Fibroblast of lung (primary cell): ENCODE measurements at regions not wholly inside any gene's neighbourhood (a gene's known extent, or its start where the extent isn't known, plus 50 kb on each side); places are given as distances from the start of the nearest gene placed in this dataset.

Experiments used
- DNase-seq, 2 donors: peaks; one replicate each; pipeline versions ENCODE4 v3.0.0 to v3.0.0-alpha.2; 2010; ENCODE audit warnings: low read depth in 2 of 2
- H2AFZ ChIP-seq: 2 replicates; pipeline ENCODE4 v1.5.1; 2012; ENCODE audit warnings: low read length, control low read depth, inconsistent platforms
- H3K27ac ChIP-seq: 2 replicates; pipeline ENCODE4 v1.5.1; 2011; ENCODE audit warnings: low read length, control low read depth; ENCODE audit not compliant: insufficient read depth
- H3K27me3 ChIP-seq: 2 replicates; pipeline ENCODE4 v1.5.1; 2011; ENCODE audit warnings: mild to moderate bottlenecking, low read length; ENCODE audit not compliant: control insufficient read depth, insufficient read depth
- H3K36me3 ChIP-seq: 2 replicates; pipeline ENCODE4 v1.5.1; 2011; ENCODE audit warnings: low read length; ENCODE audit not compliant: control insufficient read depth, insufficient read depth
- H3K4me1 ChIP-seq: 2 replicates; pipeline ENCODE4 v1.5.1; 2011; ENCODE audit warnings: low read length; ENCODE audit not compliant: control insufficient read depth, insufficient read depth; ENCODE audit errors: extremely low read depth
- H3K4me2 ChIP-seq: 2 replicates; pipeline ENCODE4 v1.5.1; 2011; ENCODE audit warnings: low read length, control low read depth; ENCODE audit not compliant: insufficient read depth; ENCODE audit errors: extremely low read depth
- H3K4me3 ChIP-seq, 4 experiments: fragments of 200-600 bp in 1 of 4; sonication (generic) in 1 of 4; replicated peaks in 1 of 4; 2 replicates each; pipeline ENCODE4 v1.5.1; 2011 to 2016; ENCODE audit warnings: low read length in 4 of 4, low read depth in 3 of 4, mild to moderate bottlenecking in 3 of 4, control low read depth in 2 of 4, inconsistent platforms in 1 of 4, mixed read lengths in 1 of 4; ENCODE audit not compliant: insufficient read depth in 1 of 4; ENCODE audit errors: control extremely low read depth in 1 of 4
- H3K79me2 ChIP-seq: 2 replicates; pipeline ENCODE4 v1.5.1; 2012; ENCODE audit warnings: mild to moderate bottlenecking, low read length, inconsistent platforms; ENCODE audit not compliant: control insufficient read depth, insufficient read depth
- H3K9ac ChIP-seq: 2 replicates; pipeline ENCODE4 v1.5.1; 2011; ENCODE audit warnings: mild to moderate bottlenecking, low read length, control low read depth; ENCODE audit not compliant: insufficient read depth
- H3K9me3 ChIP-seq: 2 replicates; pipeline ENCODE4 v1.5.1; 2012; ENCODE audit warnings: low read depth, low read length; ENCODE audit not compliant: control insufficient read depth, insufficient read depth
- H4K20me1 ChIP-seq: 2 replicates; pipeline ENCODE4 v1.5.1; 2011; ENCODE audit warnings: low read length; ENCODE audit not compliant: control insufficient read depth, insufficient read depth; ENCODE audit errors: extremely low read depth
- EZH2 ChIP-seq: IDR thresholded peaks from 2 replicates; pipeline ENCODE4 v1.5.1; 2012; ENCODE audit warnings: low read length, control low read depth, mild to moderate bottlenecking; ENCODE audit errors: missing control alignments
- TF ChIP-seq, protein P1 (sequence below), 2 donors: IDR thresholded peaks in 1 of 2; conservative IDR thresholded peaks in 1 of 2; 1 replicate in 1 of 2; 2 replicates in 1 of 2; pipeline ENCODE4 v1.5.1; 2011 to 2012; ENCODE audit warnings: low read length in 2 of 2, control low read depth in 1 of 2, inconsistent platforms in 1 of 2, low read depth in 1 of 2, mild to moderate bottlenecking in 1 of 2

DNA sequence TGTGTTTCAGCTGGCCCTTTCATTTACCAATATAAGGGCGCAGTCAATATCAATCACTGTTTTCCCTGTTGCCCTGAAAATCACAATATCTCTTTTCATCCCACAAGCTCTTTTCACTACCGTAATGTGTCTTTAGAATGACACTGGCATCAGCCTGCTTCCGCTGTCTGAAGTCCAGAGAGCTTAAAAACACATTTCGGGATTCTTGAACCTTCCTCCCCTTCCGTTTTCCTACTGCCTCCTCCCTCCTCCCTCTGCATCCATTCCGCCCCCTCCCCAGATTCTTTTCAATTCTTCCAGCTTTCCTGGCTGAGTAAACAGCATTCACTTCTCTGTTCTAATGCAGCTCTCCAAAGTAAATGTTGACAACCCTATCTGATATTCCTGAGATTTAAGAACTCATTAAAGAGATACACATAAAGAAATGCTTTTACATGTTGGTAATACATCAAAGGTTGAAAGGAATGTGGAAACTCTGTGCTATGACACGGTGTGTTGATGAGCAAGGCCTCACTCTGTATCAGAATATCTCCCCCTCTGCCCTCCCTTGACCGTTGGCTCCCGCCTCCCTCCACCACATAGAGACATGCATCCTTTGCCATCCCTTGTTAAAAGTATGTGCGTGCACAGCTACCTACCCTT lies 83.5 kb upstream of the SPRY1 start:
- Histone ChIP-seq H3K27me3 (no peaks in the 10 kb centered on the region), H3K4me3 (no peak overlapping the region), H3K79me2 (no peaks in the 10 kb centered on the region), H3K9ac (no peak overlapping the region), H3K4me2 (no peak overlapping the region), H3K9me3 (no peaks in the 10 kb centered on the region), H2AFZ (no peak overlapping the region), H3K27ac (no peak overlapping the region), H4K20me1 (no peaks in the 10 kb centered on the region), H3K36me3 (no peaks in the 10 kb centered on the region), H3K4me1 (no peaks in the 10 kb centered on the region)
- DNase-seq, result no peak
- TF ChIP-seq, protein P1, sequence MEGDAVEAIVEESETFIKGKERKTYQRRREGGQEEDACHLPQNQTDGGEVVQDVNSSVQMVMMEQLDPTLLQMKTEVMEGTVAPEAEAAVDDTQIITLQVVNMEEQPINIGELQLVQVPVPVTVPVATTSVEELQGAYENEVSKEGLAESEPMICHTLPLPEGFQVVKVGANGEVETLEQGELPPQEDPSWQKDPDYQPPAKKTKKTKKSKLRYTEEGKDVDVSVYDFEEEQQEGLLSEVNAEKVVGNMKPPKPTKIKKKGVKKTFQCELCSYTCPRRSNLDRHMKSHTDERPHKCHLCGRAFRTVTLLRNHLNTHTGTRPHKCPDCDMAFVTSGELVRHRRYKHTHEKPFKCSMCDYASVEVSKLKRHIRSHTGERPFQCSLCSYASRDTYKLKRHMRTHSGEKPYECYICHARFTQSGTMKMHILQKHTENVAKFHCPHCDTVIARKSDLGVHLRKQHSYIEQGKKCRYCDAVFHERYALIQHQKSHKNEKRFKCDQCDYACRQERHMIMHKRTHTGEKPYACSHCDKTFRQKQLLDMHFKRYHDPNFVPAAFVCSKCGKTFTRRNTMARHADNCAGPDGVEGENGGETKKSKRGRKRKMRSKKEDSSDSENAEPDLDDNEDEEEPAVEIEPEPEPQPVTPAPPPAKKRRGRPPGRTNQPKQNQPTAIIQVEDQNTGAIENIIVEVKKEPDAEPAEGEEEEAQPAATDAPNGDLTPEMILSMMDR (conservative IDR thresholded peaks at IDR 0.05 in 1 of 2, IDR thresholded peaks at IDR 0.05 in 1 of 2; ENCODE audit: low read depth in 1 of 2, low read length in 2 of 2), result no peak
- no peak for TF ChIP-seq EZH2

DNA sequence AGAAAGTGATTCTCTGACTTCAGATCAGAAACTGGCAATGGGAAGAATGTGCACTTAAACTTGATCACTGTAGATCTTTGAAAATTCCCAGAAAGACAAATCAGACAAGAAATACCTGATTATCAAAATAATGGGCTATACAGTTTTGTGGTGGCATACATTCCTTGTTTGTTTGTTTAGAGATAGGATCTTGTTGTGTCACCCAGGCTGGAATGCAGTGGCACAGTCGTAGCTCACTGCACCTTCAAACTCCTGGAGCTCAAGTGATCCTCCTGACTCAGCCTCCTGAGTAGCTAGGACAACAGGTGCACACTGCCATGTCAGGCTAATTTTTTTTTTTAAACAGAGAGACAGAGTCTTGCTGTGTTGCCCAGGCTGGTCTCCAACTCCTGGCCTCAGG lies 81.0 kb upstream of the SPRY1 start:
- DNase-seq, result no peak
- no peaks in the 10 kb centered on the region for H4K20me1 ChIP-seq
- H2AFZ ChIP-seq, result no peak overlapping the region
- no peaks in the 10 kb centered on the region for H3K9me3 ChIP-seq
- no peaks in the 10 kb centered on the region for H3K27me3 ChIP-seq
- H3K27ac ChIP-seq, result no peak overlapping the region
- H3K4me3 ChIP-seq, result no peak overlapping the region
- no peaks in the 10 kb centered on the region for H3K79me2 ChIP-seq
- H3K4me1 ChIP-seq, result no peaks in the 10 kb centered on the region
- H3K36me3 ChIP-seq, result no peaks in the 10 kb centered on the region
- no peak overlapping the region for H3K4me2 ChIP-seq
- no peak overlapping the region for H3K9ac ChIP-seq
- TF ChIP-seq EZH2, result no peak
- TF ChIP-seq, protein P1 (conservative IDR thresholded peaks at IDR 0.05 in 1 of 2, IDR thresholded peaks at IDR 0.05 in 1 of 2; ENCODE audit: low read depth in 1 of 2, low read length in 2 of 2), result no peak

DNA sequence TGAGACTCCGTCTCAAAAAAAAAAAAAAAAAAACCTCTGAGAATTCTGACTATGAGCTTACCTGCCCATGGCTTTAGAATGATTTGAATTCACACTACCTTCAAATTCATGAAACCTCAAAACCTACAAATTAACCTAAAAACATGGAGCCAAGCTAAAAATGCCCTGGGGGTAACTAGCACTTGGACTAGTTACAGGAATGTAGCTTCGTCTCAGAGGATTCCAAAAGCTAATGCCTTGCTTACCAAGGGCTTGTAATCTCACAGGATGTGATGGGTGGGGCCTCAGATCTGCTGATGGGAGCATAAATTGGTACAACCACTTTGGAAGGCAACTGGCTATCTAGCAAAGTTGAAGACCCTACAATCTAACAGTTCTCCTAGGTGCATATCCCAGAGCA lies 79.4 kb upstream of the SPRY1 start:
- H3K4me3 ChIP-seq, result no peak overlapping the region
- H3K27me3 ChIP-seq, result no peaks in the 10 kb centered on the region
- no peak for DNase-seq
- H3K9me3 ChIP-seq, result no peaks in the 10 kb centered on the region
- H4K20me1 ChIP-seq, result no peaks in the 10 kb centered on the region
- no peak for TF ChIP-seq EZH2
- TF ChIP-seq, protein P1 (conservative IDR thresholded peaks at IDR 0.05 in 1 of 2, IDR thresholded peaks at IDR 0.05 in 1 of 2; ENCODE audit: low read depth in 1 of 2, low read length in 2 of 2), result no peak
- H3K4me2 ChIP-seq, result no peak overlapping the region
- no peaks in the 10 kb centered on the region for H3K36me3 ChIP-seq
- no peak overlapping the region for H3K9ac ChIP-seq
- H2AFZ ChIP-seq, result no peak overlapping the region
- no peak overlapping the region for H3K27ac ChIP-seq
- no peaks in the 10 kb centered on the region for H3K79me2 ChIP-seq
- no peaks in the 10 kb centered on the region for H3K4me1 ChIP-seq
